NOMO-1 treated with dmso at 0.1 percent for 144 hours (cell line): ENCODE measurements at regions not wholly inside any gene's neighbourhood (a gene's known extent, or its start where the extent isn't known, plus 50 kb on each side); places are given as distances from the start of the nearest gene placed in this dataset.

Experiments
- DNase-seq: peaks from one replicate; lab custom pipeline; 2025; ENCODE audit not compliant: unreplicated experiment; lab: John Stamatoyannopoulos, UW

DNA sequence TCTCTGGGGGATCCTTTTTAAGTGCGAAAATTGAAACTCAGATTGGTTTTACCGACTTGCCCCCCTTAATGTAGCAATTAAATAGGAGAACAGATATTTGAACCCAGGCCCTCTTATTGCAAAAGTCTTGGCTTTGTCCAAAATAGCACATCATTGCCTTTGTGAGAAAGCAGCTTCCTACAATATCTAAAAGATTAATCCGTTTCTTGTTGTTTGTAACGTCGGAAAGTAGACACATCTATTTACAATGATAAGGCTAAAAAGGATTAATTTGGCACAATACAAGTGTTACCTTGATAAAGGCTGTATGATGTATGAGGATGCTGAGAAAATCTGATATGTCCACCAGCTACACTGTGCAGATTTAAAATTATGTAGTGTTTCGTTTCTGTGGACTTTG lies 108.7 kb upstream of the SLC10A2 start:
- DNase-seq, result no peak

- DNase-seq, result no peak
These were observed 102.8 kb upstream of the SLC10A2 start for GRCh38 chr13:103168901-103169508.

DNA sequence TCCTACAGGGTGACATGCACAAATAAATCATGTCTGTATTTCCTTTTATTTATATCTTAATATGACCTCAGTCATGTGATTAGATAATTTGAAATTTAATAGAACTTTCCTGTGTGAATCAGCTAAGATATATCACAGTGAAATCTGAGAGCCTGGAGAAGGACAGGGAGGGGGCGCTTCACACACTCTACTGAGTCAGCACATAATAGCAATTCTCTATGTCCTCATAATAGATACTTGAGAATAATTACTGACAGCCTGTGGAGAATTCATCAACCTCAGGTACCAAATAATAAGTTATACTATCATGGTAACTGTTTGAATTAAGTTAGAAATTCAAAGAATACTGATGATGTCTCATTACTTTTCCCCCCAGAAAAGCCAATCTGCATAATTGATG lies 98.0 kb upstream of the SLC10A2 start:
- DNase-seq, result no peak

DNA sequence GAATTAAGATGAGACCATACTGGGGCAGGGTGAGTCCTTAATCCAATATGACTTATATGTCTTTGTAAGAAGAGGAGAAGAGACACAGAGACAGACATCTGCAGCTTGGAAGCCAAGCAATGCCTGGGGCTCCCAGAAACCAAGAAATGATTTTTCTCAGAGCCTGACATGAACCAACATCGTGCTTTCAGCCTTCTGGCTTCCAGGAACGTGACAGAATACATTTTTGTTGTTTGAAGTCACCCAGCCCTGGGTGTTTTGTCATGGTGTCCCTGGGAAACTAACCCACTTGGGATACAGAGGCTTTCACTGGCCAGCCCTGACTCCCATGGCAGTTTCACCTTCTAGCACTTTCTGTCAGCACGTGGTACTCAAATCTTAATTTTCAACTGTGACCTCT lies 95.3 kb upstream of the SLC10A2 start:
- no peak for DNase-seq

GRCh38 chr13:103157434-103158145 lies 91.4 kb upstream of the SLC10A2 start:
- DNase-seq, result no peak

DNA sequence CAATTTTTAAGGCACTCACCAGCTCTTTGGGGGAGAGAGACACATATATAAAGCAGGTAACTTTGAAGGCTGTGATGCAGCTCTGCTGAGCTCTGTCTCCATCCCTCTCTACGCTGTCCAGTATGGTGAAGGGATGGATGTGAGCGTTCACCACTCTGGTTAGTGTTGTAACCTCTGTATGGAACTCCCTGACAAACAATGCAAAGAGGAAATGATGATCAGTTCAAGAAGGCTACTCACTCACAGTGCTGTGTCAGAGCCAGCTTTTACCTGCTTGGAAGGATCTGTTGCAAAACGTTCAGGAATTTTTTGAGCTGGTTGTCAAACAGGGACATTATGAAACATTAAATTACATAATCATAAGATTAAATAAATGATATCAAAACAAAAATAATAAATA lies 90.8 kb upstream of the SLC10A2 start:
- DNase-seq, result no peak

GRCh38 chr13:103156346-103156998 lies 90.3 kb upstream of the SLC10A2 start:
- no peak for DNase-seq

DNA sequence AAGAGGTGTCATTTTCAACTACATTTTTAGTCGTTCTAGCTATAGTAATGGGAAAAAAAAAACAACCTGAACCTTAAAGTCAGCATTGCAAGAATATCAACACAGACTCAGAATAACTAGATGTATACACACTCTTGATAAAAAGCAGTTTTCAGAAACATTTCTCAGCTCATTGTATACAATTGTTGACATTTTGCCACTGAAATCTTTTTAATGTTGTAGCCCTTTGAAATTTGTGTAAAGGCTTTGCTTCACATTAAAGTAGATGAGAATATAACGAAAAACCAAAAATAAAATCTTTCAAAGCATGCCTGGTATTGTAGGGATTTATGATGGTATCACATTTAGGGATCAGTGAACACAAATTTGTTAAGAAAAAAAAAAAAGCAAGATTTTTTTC lies 87.2 kb upstream of the SLC10A2 start:
- no peak for DNase-seq

DNA sequence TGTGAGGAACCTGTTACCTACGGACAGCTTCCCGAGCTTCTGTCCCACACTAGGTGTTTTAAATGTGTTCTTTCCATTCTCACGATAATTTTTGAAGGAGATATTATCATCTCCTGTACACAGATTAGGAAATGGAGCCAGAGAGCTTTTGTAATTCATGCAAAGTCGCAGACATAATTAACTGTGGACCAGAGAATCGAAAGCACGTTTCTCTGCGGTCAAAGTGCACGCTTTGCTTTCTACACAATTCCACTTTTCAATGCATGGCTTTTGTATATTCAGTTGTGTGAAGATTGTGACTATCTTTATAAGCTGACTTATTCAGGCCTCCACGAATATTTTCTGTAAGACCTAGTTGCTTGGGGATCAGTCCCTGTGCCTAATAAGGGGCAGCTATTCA lies 81.7 kb upstream of the SLC10A2 start:
- no peak for DNase-seq

GRCh38 chr13:103145442-103145841 lies 79.2 kb upstream of the SLC10A2 start:
- no peak for DNase-seq

DNA sequence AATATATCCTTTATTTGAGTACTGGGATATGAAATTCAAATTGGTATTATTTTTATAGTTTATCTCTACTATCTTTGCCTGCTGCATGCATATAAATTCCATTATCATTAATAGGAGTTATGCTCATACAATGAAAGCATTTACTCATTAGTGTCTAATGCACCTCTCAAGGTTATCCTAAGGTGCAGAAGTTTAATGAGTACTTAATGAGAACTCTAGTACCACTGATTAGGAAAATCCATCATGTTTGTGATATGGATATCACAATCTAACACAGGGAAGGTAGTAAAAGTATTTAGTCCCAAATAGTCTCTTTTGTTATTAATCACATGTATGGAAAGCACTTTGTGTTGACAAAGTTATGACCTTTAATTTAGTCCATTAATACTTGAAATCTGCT lies 77.2 kb upstream of the SLC10A2 start:
- DNase-seq, result no peak

DNA sequence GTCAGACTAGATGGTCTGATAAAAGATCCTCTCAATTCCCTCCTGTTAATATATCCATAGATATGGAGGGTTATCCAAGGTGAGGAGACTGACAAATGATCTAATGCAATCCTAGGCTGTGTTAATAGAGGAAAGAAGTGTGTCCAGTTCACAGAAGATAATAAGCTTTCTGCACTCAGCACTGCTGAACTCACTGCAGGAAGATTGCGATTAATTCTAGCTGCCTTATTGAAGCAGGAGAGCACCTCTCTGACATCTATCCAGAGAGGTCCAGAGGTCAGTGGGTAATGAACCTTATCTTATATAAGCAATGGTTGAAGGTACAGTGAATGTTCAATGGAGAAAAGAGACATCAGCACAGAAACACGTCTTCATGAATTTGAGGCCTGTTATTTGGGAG lies 75.9 kb upstream of the SLC10A2 start:
- DNase-seq, result no peak

- DNase-seq, result no peak
These were observed 73.9 kb upstream of the SLC10A2 start for GRCh38 chr13:103140001-103140671.

- DNase-seq, result no peak
These were observed 68.1 kb upstream of the SLC10A2 start for GRCh38 chr13:103134271-103134670.

GRCh38 chr13:103133556-103133955 lies 67.3 kb upstream of the SLC10A2 start:
- DNase-seq, result no peak

- no peak for DNase-seq
These were observed 64.5 kb upstream of the SLC10A2 start for GRCh38 chr13:103130681-103131210.

DNA sequence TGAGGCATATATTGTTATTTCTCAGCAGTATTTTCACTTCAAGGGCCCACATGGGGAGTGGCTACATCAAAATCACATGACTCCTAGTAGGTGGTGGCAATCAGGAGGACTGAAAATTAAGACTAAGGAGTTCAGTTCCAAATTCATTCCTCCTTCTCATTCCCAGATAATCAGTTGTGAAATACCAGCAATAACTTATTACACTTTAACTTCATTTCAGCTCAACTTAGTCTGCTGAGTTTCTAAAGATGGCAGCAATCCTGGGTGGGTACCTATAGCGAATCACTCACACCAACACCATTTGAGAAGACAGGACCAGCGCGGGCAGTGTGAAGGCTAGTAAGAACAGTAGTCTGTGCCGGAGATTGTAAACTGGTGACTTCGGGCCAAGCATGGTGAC lies 63.9 kb upstream of the SLC10A2 start:
- no peak for DNase-seq
